ENCODE measurements at regions not wholly inside any gene's neighbourhood (a gene's known extent, or its start where the extent isn't known, plus 50 kb on each side); places are given as distances from the start of the nearest gene placed in this dataset.

DNA sequence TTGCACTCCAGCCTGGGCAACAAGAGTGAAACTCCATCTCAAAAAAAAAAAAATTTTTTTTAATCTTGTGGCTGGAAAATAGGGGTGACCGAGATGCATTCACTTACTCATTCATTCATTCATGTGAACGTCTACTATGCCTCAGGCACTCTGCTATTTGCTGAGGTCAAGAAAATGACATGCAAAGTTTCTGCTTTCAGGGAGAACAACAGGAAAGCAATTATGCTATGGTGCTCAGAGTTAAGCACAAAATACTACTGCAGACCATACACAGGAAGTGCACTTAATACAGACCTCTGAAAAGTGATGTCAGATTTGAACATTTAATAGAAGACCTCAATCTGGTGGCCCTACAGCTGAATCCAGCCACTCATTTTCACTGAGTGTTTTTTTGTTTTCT is 59.6 kb upstream of the DUSP21 start:
- Histone ChIP-seq H3K4me1 (ENCODE audit: control insufficient read depth in 1 of 2, insufficient read depth in 2 of 2, low read length in 2 of 2) (no peaks in the 10 kb centered on the region), H3K79me2 (ENCODE audit: insufficient read depth, low read length) (no peaks in the 10 kb centered on the region), H3K27ac (ENCODE audit: low read depth, low read length) (no peak overlapping the region), H3K4me3 (replicated peaks in 1 of 2; ENCODE audit: low read depth in 1 of 2, low read length in 2 of 2) (no peak overlapping the region), H3K4me2 (ENCODE audit: low read length) (no peak overlapping the region), H4K20me1 (ENCODE audit: insufficient read depth) (no peaks in the 10 kb centered on the region), H2AFZ (ENCODE audit: low read depth, low read length, poor library complexity, severe bottlenecking) (no peak overlapping the region), H3K27me3 (ENCODE audit: insufficient read depth, low read length) (no peaks in the 10 kb centered on the region), H3K9me3 (ENCODE audit: control insufficient read depth in 1 of 2, insufficient read depth in 1 of 2, low read depth in 1 of 2, low read length in 2 of 2) (no peaks in the 10 kb centered on the region), H3K36me3 (ENCODE audit: control insufficient read depth in 1 of 2, insufficient read depth in 2 of 2, low read length in 2 of 2) (no peaks in the 10 kb centered on the region), H3K9ac (ENCODE audit: low read length) (no peak overlapping the region), H3K9me2 (ENCODE audit: insufficient read depth) (no peaks in the 10 kb centered on the region)
- DNase-seq (ENCODE audit: low read depth, low spot score) (no peak), ATAC-seq (no peak)
- intact Hi-C loops (cut with micrococcal nuclease): no loop called here
- TF ChIP-seq JUND (IDR thresholded peaks at IDR 0.05) (no peak), SIN3A (IDR thresholded peaks at IDR 0.05; ENCODE audit: low read depth) (no peak), ZFX (IDR thresholded peaks at IDR 0.05) (no peak), CBX3 (IDR thresholded peaks at IDR 0.05; ENCODE audit: low read depth) (no peak), YY1 (IDR thresholded peaks at IDR 0.05; ENCODE audit: extremely low read depth, insufficient replicate concordance, low read depth, low read length) (no peak), EZH2 (IDR thresholded peaks at IDR 0.05) (no peak), EGR1 (IDR thresholded peaks at IDR 0.05; ENCODE audit: low read depth) (no peak)
- TF ChIP-seq, protein P1, sequence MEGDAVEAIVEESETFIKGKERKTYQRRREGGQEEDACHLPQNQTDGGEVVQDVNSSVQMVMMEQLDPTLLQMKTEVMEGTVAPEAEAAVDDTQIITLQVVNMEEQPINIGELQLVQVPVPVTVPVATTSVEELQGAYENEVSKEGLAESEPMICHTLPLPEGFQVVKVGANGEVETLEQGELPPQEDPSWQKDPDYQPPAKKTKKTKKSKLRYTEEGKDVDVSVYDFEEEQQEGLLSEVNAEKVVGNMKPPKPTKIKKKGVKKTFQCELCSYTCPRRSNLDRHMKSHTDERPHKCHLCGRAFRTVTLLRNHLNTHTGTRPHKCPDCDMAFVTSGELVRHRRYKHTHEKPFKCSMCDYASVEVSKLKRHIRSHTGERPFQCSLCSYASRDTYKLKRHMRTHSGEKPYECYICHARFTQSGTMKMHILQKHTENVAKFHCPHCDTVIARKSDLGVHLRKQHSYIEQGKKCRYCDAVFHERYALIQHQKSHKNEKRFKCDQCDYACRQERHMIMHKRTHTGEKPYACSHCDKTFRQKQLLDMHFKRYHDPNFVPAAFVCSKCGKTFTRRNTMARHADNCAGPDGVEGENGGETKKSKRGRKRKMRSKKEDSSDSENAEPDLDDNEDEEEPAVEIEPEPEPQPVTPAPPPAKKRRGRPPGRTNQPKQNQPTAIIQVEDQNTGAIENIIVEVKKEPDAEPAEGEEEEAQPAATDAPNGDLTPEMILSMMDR (IDR thresholded peaks at IDR 0.05 in 2 of 3, conservative IDR thresholded peaks at IDR 0.05 in 1 of 3; ENCODE audit: borderline replicate concordance in 1 of 3, insufficient read depth in 1 of 3, low read depth in 2 of 3, low read length in 2 of 3): no peak
- ChIA-PET CTCF (no interaction called here), POLR2A (no interaction called here), RAD21 (ENCODE audit: low non-redundant PET in 1 of 2, low total read pairs in 2 of 2, uncharacterized antibody in 2 of 2, unreplicated experiment in 2 of 2) (no interaction called here)
- BruUV-seq (replicated peaks): no TSS peak

DNA sequence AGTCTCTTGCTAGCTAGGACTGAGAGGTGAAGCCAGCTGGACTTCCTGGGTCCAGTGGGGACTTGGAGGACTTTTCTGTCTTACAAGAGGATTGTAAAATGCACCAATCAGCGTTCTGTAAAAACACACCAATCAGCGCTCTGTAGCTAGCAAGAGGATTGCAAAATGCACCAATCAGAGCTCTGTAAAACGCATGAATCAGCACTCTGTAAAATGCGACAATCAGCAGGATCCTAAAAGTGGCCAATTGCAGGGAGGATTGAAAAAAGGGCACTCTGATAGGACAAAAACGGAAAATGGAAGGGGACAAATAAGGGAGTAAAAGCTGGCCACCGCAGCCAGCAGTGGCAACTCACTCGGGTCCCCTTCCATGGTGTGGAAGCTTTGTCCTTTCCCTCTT is 65.6 kb upstream of the DUSP21 start:
- Histone ChIP-seq H3K79me2 (ENCODE audit: insufficient read depth, low read length) (no peaks in the 10 kb centered on the region), H3K4me2 (ENCODE audit: low read length) (no peak overlapping the region), H3K4me1 (ENCODE audit: control insufficient read depth in 1 of 2, insufficient read depth in 2 of 2, low read length in 2 of 2) (no peaks in the 10 kb centered on the region), H3K27ac (ENCODE audit: low read depth, low read length) (no peak overlapping the region), H2AFZ (ENCODE audit: low read depth, low read length, poor library complexity, severe bottlenecking) (no peak overlapping the region), H3K4me3 (replicated peaks in 1 of 2; ENCODE audit: low read depth in 1 of 2, low read length in 2 of 2) (no peak overlapping the region), H3K9me2 (ENCODE audit: insufficient read depth) (no peaks in the 10 kb centered on the region), H3K36me3 (ENCODE audit: control insufficient read depth in 1 of 2, insufficient read depth in 2 of 2, low read length in 2 of 2) (no peaks in the 10 kb centered on the region), H3K9me3 (ENCODE audit: control insufficient read depth in 1 of 2, insufficient read depth in 1 of 2, low read depth in 1 of 2, low read length in 2 of 2) (no peaks in the 10 kb centered on the region), H3K9ac (ENCODE audit: low read length) (no peak overlapping the region), H3K27me3 (ENCODE audit: insufficient read depth, low read length) (no peaks in the 10 kb centered on the region), H4K20me1 (ENCODE audit: insufficient read depth) (no peaks in the 10 kb centered on the region)
- ChIA-PET POLR2A (no interaction called here), CTCF (no interaction called here), RAD21 (ENCODE audit: low non-redundant PET in 1 of 2, low total read pairs in 2 of 2, uncharacterized antibody in 2 of 2, unreplicated experiment in 2 of 2) (no interaction called here)
- ATAC-seq: no peak
- no peak for DNase-seq (ENCODE audit: low read depth, low spot score)
- intact Hi-C loops (cut with micrococcal nuclease): no loop called here
- BruUV-seq (replicated peaks): no TSS peak
- TF ChIP-seq CBX3 (IDR thresholded peaks at IDR 0.05; ENCODE audit: low read depth): no peak
- TF ChIP-seq, protein P2, sequence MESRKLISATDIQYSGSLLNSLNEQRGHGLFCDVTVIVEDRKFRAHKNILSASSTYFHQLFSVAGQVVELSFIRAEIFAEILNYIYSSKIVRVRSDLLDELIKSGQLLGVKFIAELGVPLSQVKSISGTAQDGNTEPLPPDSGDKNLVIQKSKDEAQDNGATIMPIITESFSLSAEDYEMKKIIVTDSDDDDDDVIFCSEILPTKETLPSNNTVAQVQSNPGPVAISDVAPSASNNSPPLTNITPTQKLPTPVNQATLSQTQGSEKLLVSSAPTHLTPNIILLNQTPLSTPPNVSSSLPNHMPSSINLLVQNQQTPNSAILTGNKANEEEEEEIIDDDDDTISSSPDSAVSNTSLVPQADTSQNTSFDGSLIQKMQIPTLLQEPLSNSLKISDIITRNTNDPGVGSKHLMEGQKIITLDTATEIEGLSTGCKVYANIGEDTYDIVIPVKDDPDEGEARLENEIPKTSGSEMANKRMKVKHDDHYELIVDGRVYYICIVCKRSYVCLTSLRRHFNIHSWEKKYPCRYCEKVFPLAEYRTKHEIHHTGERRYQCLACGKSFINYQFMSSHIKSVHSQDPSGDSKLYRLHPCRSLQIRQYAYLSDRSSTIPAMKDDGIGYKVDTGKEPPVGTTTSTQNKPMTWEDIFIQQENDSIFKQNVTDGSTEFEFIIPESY (IDR thresholded peaks at IDR 0.05; ENCODE audit: extremely low read depth, insufficient replicate concordance, low read length): no peak
- no peak for TF ChIP-seq RAD21 (IDR thresholded peaks at IDR 0.05; ENCODE audit: low read depth)
- no peak for TF ChIP-seq ZNF274 (IDR thresholded peaks at IDR 0.05; ENCODE audit: low read depth, low read length)
- TF ChIP-seq ZFX (IDR thresholded peaks at IDR 0.05): no peak
- TF ChIP-seq ELF1 (IDR thresholded peaks at IDR 0.05; ENCODE audit: borderline replicate concordance, low read depth): no peak
- TF ChIP-seq JUND (IDR thresholded peaks at IDR 0.05): no peak
- no peak for TF ChIP-seq POLR2A (IDR thresholded peaks at IDR 0.05; ENCODE audit: borderline replicate concordance, extremely low read depth, insufficient read depth, insufficient read length)
- no peak for TF ChIP-seq EZH2 (IDR thresholded peaks at IDR 0.05)
- TF ChIP-seq, protein P1 (IDR thresholded peaks at IDR 0.05 in 2 of 3, conservative IDR thresholded peaks at IDR 0.05 in 1 of 3; ENCODE audit: borderline replicate concordance in 1 of 3, insufficient read depth in 1 of 3, low read depth in 2 of 3, low read length in 2 of 3): no peak
- no peak for TF ChIP-seq SIN3A (IDR thresholded peaks at IDR 0.05; ENCODE audit: low read depth)
- no peak for TF ChIP-seq CEBPB (IDR thresholded peaks at IDR 0.05; ENCODE audit: low read depth)
- no peak for TF ChIP-seq SP1 (IDR thresholded peaks at IDR 0.05; ENCODE audit: low read depth)
- TF ChIP-seq EZH2phosphoT487 (IDR thresholded peaks at IDR 0.05; ENCODE audit: borderline replicate concordance): no peak
